ENCODE measurements at regions not wholly inside any gene's neighbourhood (a gene's known extent, or its start where the extent isn't known, plus 50 kb on each side); places are given as distances from the start of the nearest gene placed in this dataset.

DNA sequence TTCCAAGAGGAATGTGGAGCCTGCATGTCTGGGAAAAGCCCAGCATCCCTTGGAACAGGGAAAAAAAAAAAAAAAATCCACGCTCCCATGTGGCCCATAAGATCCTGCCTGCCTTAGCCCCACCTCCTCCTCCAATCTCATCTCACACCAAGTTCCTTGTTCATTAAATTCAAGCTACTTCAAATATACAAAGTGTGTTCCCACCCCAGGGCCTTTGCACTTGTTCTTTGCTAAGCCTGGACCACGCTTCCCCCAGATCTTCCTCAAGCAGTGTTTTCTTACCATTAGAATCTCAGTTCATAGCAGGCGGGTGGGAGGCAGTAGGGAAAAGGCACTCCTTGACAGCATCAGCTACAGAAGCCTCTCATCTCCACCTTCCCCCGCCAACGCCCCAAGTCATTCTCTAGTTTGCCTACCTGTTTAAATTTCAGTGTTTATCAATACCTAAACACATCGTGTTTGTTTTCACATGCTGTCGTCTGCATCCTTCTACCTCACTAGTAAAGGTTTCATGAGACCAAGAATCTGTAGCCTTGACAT, 262.8 kb downstream of the FGFR2 start:
- H3K27me3 ChIP-seq (replicated peaks in 1 of 2; ENCODE audit: control insufficient read depth in 2 of 2, insufficient read depth in 2 of 2, low read length in 1 of 2), result no peaks in the 10 kb centered on the region
- H2AFZ ChIP-seq (ENCODE audit: control insufficient read depth, low read depth, low read length), result no peak overlapping the region
- in situ Hi-C loops (cut with MboI), result no loop called here
- TF ChIP-seq CREM (IDR thresholded peaks at IDR 0.05; ENCODE audit: low read depth) (no peak), CBX5 (IDR thresholded peaks at IDR 0.05; ENCODE audit: low read depth) (no peak), LARP7 (IDR thresholded peaks at IDR 0.05) (no peak), POLR2AphosphoS5 (IDR thresholded peaks at IDR 0.05; ENCODE audit: low read length) (no peak), CREB1 (IDR thresholded peaks at IDR 0.05; ENCODE audit: low read depth) (no peak), MAX (IDR thresholded peaks at IDR 0.05; ENCODE audit: low read depth, low read length) (no peak)
- no peaks in the 10 kb centered on the region for H3K9me3 ChIP-seq (replicated peaks; ENCODE audit: control insufficient read depth, insufficient read depth, low read length)
- BruUV-seq (replicated peaks), result no TSS peak
- no peak for FAIRE-seq
- intact Hi-C loops (cut with micrococcal nuclease; ENCODE audit: unreplicated experiment), result no loop called here
- CTCF ChIA-PET, result no interaction called here
- ATAC-seq, result no peak
- no peaks in the 10 kb centered on the region for H3K36me3 ChIP-seq (ENCODE audit: control insufficient read depth in 2 of 2, insufficient read depth in 2 of 2, low read length in 1 of 2)
- H4K20me1 ChIP-seq (ENCODE audit: control insufficient read depth, insufficient read depth), result no peaks in the 10 kb centered on the region
- H3K4me1 ChIP-seq (ENCODE audit: control insufficient read depth, insufficient read depth, low read length), result no peaks in the 10 kb centered on the region
- RAD21 ChIA-PET (ENCODE audit: unreplicated experiment), result no interaction called here
- no peak overlapping the region for H3K4me2 ChIP-seq (ENCODE audit: control insufficient read depth, insufficient read depth)
- H3K27ac ChIP-seq (ENCODE audit: control insufficient read depth, insufficient read depth), result no peak overlapping the region
- POLR2A ChIA-PET, result no interaction called here
- SMC1A ChIA-PET (ENCODE audit: uncharacterized antibody, unreplicated experiment), result no interaction called here
- no peak overlapping the region for H3K4me3 ChIP-seq
- WGBS (ENCODE audit: insufficient coverage, insufficient replicate concordance, low lambda C conversion rate, missing lambda C conversion rate), result 34% methylated on average over 7 of the region's 7 CpGs
- no peak overlapping the region for H3K9ac ChIP-seq (ENCODE audit: control insufficient read depth, insufficient read depth, low read length)
- no peaks in the 10 kb centered on the region for H3K79me2 ChIP-seq (ENCODE audit: control insufficient read depth, insufficient read depth, low read length)
- no peak for DNase-seq (ENCODE audit: low read depth, low spot score)

DNA sequence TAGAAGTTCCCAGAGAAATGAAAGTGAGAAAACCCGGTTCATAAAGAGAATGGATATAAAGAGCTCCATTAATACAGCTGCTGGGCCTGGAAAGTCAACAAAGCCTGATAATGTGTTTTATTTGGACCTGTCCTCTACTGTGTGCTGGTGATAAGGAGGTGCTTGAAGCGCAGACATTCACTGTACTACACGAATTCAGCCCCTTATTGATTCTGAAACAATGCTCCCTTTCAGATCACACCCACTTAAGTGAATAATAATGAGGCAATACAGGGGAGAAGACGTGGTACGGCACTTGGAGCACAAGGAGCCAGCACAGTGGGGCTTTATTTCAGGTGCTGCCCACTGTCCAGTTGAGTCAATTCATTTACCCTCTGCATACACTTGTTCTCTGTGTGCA, 260.8 kb downstream of the FGFR2 start:
- FAIRE-seq (no peak), ATAC-seq (no peak), DNase-seq (ENCODE audit: low read depth, low spot score) (no peak)
- intact Hi-C loops (cut with micrococcal nuclease; ENCODE audit: unreplicated experiment), result no loop called here
- no TSS peak for BruUV-seq (replicated peaks)
- POLR2A ChIA-PET, result no interaction called here
- no peaks in the 10 kb centered on the region for H3K36me3 ChIP-seq (ENCODE audit: control insufficient read depth in 2 of 2, insufficient read depth in 2 of 2, low read length in 1 of 2)
- WGBS (ENCODE audit: insufficient coverage, insufficient replicate concordance, low lambda C conversion rate, missing lambda C conversion rate), result 38% methylated on average over 5 of the region's 5 CpGs
- H3K79me2 ChIP-seq (ENCODE audit: control insufficient read depth, insufficient read depth, low read length), result no peaks in the 10 kb centered on the region
- H3K4me3 ChIP-seq, result no peak overlapping the region
- CTCF ChIA-PET, result no interaction called here
- in situ Hi-C loops (cut with MboI), result no loop called here
- no peak overlapping the region for H2AFZ ChIP-seq (ENCODE audit: control insufficient read depth, low read depth, low read length)
- no peaks in the 10 kb centered on the region for H3K9me3 ChIP-seq (replicated peaks; ENCODE audit: control insufficient read depth, insufficient read depth, low read length)
- SMC1A ChIA-PET (ENCODE audit: uncharacterized antibody, unreplicated experiment), result no interaction called here
- H3K27ac ChIP-seq (ENCODE audit: control insufficient read depth, insufficient read depth), result no peak overlapping the region
- no peaks in the 10 kb centered on the region for H4K20me1 ChIP-seq (ENCODE audit: control insufficient read depth, insufficient read depth)
- RAD21 ChIA-PET (ENCODE audit: unreplicated experiment), result no interaction called here
- TF ChIP-seq NR2F1 (conservative IDR thresholded peaks at IDR 0.05) (no peak), SMAD5 (IDR thresholded peaks at IDR 0.05; ENCODE audit: low read depth) (no peak), RAD21 (IDR thresholded peaks at IDR 0.05; ENCODE audit: insufficient read depth, low read depth, low read length) (no peak), NFIC (IDR thresholded peaks at IDR 0.05; ENCODE audit: low read depth, low read length) (no peak), MEF2B (IDR thresholded peaks at IDR 0.05; ENCODE audit: partially characterized antibody, poor library complexity, severe bottlenecking) (no peak), RFX5 (IDR thresholded peaks at IDR 0.05; ENCODE audit: low read depth, low read length) (no peak), ZBTB4 (CRISPR knock-in tag; IDR thresholded peaks at IDR 0.05) (no peak), ZNF274 (IDR thresholded peaks at IDR 0.05; ENCODE audit: insufficient read depth, insufficient read length) (no peak)
- TF ChIP-seq, protein P1, sequence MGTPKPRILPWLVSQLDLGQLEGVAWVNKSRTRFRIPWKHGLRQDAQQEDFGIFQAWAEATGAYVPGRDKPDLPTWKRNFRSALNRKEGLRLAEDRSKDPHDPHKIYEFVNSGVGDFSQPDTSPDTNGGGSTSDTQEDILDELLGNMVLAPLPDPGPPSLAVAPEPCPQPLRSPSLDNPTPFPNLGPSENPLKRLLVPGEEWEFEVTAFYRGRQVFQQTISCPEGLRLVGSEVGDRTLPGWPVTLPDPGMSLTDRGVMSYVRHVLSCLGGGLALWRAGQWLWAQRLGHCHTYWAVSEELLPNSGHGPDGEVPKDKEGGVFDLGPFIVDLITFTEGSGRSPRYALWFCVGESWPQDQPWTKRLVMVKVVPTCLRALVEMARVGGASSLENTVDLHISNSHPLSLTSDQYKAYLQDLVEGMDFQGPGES (IDR thresholded peaks at IDR 0.05), result no peak
- no peaks in the 10 kb centered on the region for H3K4me1 ChIP-seq (ENCODE audit: control insufficient read depth, insufficient read depth, low read length)
- H3K4me2 ChIP-seq (ENCODE audit: control insufficient read depth, insufficient read depth), result no peak overlapping the region
- no peak overlapping the region for H3K9ac ChIP-seq (ENCODE audit: control insufficient read depth, insufficient read depth, low read length)
- no peaks in the 10 kb centered on the region for H3K27me3 ChIP-seq (replicated peaks in 1 of 2; ENCODE audit: control insufficient read depth in 2 of 2, insufficient read depth in 2 of 2, low read length in 1 of 2)

Data from GM12878 (cell line).